Right lobe of liver (tissue), 6 donors: ENCODE measurements at regions not wholly inside any gene's neighbourhood (a gene's known extent, or its start where the extent isn't known, plus 50 kb on each side); places are given as distances from the start of the nearest gene placed in this dataset.
"Not testable (repeated sequence)": the region's sequence is repeated elsewhere in the genome, so short reads cannot be mapped to it uniquely, and the experiment has no call there.

Experiments used
- ATAC-seq, 4 donors: fragments of 200-7000 bp; cut with Tn5 transposase; one replicate each; pipeline ENCODE4 v1.9.1; 2020; ENCODE audit warnings: mild to moderate bottlenecking in 4 of 4, moderate library complexity in 4 of 4
- DNase-seq, 3 donors: peaks; one replicate each; pipeline ENCODE4 v3.0.0-alpha.2; 2020
- H3K27ac ChIP-seq, 3 donors: fragments of 200-600 bp; one replicate each; pipeline ENCODE4 v1.8.0; 2022
- H3K27me3 ChIP-seq, 2 donors: fragments of 200-600 bp; one replicate each; pipeline ENCODE4 v1.8.0; 2022
- H3K36me3 ChIP-seq, 4 donors: fragments of 200-600 bp; sonication (generic) in 1 of 4; one replicate each; pipeline versions ENCODE4 v1.5.1 to v1.8.0; 2017 to 2022; ENCODE audit warnings: control low read depth in 1 of 4
- H3K4me1 ChIP-seq, 4 donors: fragments of 200-600 bp; sonication (generic) in 1 of 4; one replicate each; pipeline versions ENCODE4 v1.5.1 to v1.8.0; 2017 to 2022; ENCODE audit warnings: control low read depth in 1 of 4
- H3K4me3 ChIP-seq, 3 donors: fragments of 200-600 bp; one replicate each; pipeline ENCODE4 v1.8.0; 2022
- H3K9me3 ChIP-seq, 4 donors: fragments of 200-600 bp; sonication (generic) in 1 of 4; one replicate each; pipeline versions ENCODE4 v1.5.1 to v1.8.0; 2017 to 2022; ENCODE audit warnings: control low read depth in 1 of 4
- POLR2A ChIP-seq: fragments of 450-650 bp; IDR thresholded peaks from one replicate; pipeline ENCODE4 v1.6.1; 2017; ENCODE audit warnings: antibody characterized with exemption, mild to moderate bottlenecking
- WGBS: methylation state at CpG from one replicate; pipeline ENCODE4 v1.1.6; 2018; ENCODE audit warnings: low coverage, low lambda C conversion rate; ENCODE audit not compliant: insufficient coverage; ENCODE audit errors: missing lambda C conversion rate; 5-methylcytosine and 5-hydroxymethylcytosine counted together
- intact Hi-C, 2 donors: fragments of 100-400 bp; cut with DNase I; formaldehyde crosslinking; loops; one replicate each; pipeline versions ENCODE4 v1.11.2 to v1.14.1; 2022
- TF ChIP-seq, protein P1 (sequence below), 4 donors: fragments of 200-600 bp in 3 of 4; fragments of 450-650 bp in 1 of 4; IDR thresholded peaks; one replicate each; pipeline versions ENCODE4 v1.5.1 to v1.8.0; 2016 to 2022; ENCODE audit warnings: antibody characterized with exemption in 4 of 4, mild to moderate bottlenecking in 2 of 4
- donor health status: DM: no; HTN: yes; CAD: no.
- donor health status: DM: no; HTN: no; CAD: no.
- donor health status: DM: no; HTN: no; CAD: no.
- donor health status: DM: no; HTN: yes; CAD: no.
- donor health status: DM: no; HTN: yes; CAD: no.

DNA sequence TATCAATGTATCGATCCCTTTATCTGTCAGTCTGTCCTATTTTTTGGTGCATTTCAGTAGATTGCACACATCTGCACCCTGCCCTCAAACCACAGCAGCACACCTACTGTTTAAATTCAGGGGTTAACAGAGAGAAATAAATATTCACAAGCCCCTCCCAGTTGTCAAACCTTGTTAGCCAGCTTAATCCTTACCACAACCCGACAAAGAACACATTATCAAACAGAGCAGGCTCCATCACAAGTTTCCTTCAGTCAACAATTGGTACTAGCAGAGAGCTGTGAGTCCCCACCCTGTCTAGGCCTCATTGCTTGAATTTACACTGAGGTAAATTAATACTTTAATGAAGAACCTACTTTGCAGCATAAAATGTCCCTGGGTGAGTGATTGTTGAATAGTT is 249.8 kb downstream of the FNDC1 start:
- no peaks in the 10 kb centered on the region for H3K27me3 ChIP-seq
- ATAC-seq, result no peak
- DNase-seq, result no peak
- WGBS, result 66% methylated on average over 2 of the region's 2 CpGs
- H3K9me3 ChIP-seq, result peaks cover 0 to 7% (median 0%) of the 10 kb centered on the region in 4 donors
- no peak for TF ChIP-seq POLR2A
- TF ChIP-seq, protein P1, sequence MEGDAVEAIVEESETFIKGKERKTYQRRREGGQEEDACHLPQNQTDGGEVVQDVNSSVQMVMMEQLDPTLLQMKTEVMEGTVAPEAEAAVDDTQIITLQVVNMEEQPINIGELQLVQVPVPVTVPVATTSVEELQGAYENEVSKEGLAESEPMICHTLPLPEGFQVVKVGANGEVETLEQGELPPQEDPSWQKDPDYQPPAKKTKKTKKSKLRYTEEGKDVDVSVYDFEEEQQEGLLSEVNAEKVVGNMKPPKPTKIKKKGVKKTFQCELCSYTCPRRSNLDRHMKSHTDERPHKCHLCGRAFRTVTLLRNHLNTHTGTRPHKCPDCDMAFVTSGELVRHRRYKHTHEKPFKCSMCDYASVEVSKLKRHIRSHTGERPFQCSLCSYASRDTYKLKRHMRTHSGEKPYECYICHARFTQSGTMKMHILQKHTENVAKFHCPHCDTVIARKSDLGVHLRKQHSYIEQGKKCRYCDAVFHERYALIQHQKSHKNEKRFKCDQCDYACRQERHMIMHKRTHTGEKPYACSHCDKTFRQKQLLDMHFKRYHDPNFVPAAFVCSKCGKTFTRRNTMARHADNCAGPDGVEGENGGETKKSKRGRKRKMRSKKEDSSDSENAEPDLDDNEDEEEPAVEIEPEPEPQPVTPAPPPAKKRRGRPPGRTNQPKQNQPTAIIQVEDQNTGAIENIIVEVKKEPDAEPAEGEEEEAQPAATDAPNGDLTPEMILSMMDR (IDR thresholded peaks at IDR 0.05), result no peak
- no peak overlapping the region for H3K27ac ChIP-seq
- no peak overlapping the region for H3K4me3 ChIP-seq
- peaks cover 0 to 6% (median 3%) of the 10 kb centered on the region in 4 donors for H3K4me1 ChIP-seq
- intact Hi-C loops, result no loop called here
- no peaks in the 10 kb centered on the region for H3K36me3 ChIP-seq

DNA sequence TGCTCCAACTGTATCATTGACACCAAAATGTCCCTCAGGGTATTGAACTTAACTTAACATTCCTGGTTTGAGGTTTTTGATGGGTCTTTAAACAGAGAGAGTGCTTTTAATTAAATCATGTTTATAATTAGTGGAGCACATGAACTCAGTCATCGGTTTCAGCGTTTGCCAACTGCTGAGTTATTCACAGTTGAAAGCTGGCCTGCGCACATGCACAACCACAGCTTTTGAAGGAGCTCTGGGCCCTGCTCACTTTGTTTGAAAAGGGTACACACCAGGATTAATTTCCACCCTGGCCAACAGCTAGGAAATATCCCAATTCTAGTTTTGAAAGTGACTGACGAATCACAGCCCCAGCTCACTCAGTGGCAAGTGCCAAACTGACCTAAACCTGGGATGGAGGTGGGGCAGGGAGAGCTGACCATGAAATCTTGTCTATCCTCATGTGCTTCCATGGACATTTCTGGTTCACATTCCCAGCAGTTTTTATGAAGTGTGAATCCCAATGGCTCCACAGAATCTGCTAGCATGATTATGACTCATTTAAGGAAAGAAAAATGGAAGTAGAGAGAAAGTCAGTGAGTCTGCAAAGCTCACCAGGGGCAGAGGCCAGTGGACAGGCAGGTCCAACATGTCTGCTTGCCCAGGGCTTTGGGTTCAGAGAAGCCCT is 247.8 kb downstream of the FNDC1 start:
- Histone ChIP-seq H3K27ac (no peak overlapping the region), H3K9me3 (peaks cover 0 to 7% (median 0%) of the 10 kb centered on the region in 4 donors), H3K4me1 (peaks cover 0 to 9% (median 4%) of the 10 kb centered on the region in 4 donors), H3K27me3 (no peaks in the 10 kb centered on the region), H3K36me3 (no peaks in the 10 kb centered on the region), H3K4me3 (no peak overlapping the region)
- WGBS, result 71% methylated on average over 4 of the region's 4 CpGs
- intact Hi-C loops, result no loop called here
- TF ChIP-seq, protein P1 (IDR thresholded peaks at IDR 0.05), result no peak
- no peak for TF ChIP-seq POLR2A
- ATAC-seq (no peak), DNase-seq (no peak)

DNA sequence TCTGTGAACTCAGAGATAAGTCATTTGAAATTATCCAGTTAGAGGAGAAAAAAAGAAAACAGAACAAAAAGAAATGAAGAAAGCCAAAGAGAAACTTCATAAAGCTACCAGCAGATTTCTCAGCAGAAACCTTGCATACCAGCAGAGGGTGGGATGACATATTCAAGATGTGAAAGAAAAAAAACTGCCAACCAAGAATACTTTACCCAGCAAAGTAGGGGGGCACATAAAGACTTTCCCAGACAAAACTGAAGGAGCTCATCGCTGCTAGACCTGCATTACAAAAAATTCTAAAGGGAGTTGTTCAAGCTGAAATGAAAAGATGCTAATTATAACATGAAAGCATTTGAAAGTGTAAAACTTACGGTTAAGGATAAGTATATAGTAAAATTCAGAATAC is 246.3 kb downstream of the FNDC1 start:
- TF ChIP-seq POLR2A, result no peak
- TF ChIP-seq, protein P1 (IDR thresholded peaks at IDR 0.05), result no peak
- no peak for ATAC-seq
- no peak for DNase-seq
- WGBS, result 83% methylated on average over 2 of the region's 2 CpGs
- intact Hi-C loops, result no loop called here
- Histone ChIP-seq H3K4me1 (peaks cover 0 to 9% (median 4%) of the 10 kb centered on the region in 4 donors), H3K9me3 (peaks cover 0 to 7% (median 0%) of the 10 kb centered on the region in 4 donors), H3K27me3 (no peaks in the 10 kb centered on the region), H3K36me3 (no peaks in the 10 kb centered on the region), H3K27ac (peak overlapping the region in 2 of 3 donors; percentile 58 to 77), H3K4me3 (no peak overlapping the region)

DNA sequence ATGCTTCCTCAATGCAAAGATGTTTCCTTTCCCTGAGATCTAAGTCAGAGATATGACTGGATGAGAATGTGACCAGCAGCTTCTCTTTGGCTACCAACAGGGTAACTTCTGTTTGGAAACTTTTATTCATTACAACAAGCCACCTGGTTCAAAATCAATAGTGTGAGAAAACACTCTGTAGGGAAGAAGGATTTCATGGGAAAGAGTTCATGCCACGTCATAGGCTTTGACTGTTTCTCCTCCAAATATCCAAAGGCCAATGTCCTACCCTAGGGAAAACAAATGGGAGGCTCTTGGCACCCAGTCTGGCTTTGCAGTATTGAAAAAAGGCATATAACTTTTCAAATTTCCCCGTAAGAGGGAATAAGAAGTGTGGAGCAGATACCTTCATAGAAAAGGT is 245.5 kb downstream of the FNDC1 start:
- DNase-seq (peak in 1 of 3 donors; percentile 77), ATAC-seq (peak; percentile 95 to 98 (median 96))
- intact Hi-C loops, result no loop called here
- 33% methylated on average over 2 of the region's 2 CpGs for whole genome bisulfite sequencing
- no peak overlapping the region for H3K4me3 ChIP-seq
- H3K4me1 ChIP-seq, result peaks cover 0 to 9% (median 4%) of the 10 kb centered on the region in 4 donors
- H3K9me3 ChIP-seq, result peaks cover 0 to 7% (median 0%) of the 10 kb centered on the region in 4 donors
- no peaks in the 10 kb centered on the region for H3K27me3 ChIP-seq
- no peak for TF ChIP-seq POLR2A
- TF ChIP-seq, protein P1 (IDR thresholded peaks at IDR 0.05), result no peak
- no peaks in the 10 kb centered on the region for H3K36me3 ChIP-seq
- peak overlapping the region in 2 of 3 donors; percentile 58 to 77 for H3K27ac ChIP-seq

DNA sequence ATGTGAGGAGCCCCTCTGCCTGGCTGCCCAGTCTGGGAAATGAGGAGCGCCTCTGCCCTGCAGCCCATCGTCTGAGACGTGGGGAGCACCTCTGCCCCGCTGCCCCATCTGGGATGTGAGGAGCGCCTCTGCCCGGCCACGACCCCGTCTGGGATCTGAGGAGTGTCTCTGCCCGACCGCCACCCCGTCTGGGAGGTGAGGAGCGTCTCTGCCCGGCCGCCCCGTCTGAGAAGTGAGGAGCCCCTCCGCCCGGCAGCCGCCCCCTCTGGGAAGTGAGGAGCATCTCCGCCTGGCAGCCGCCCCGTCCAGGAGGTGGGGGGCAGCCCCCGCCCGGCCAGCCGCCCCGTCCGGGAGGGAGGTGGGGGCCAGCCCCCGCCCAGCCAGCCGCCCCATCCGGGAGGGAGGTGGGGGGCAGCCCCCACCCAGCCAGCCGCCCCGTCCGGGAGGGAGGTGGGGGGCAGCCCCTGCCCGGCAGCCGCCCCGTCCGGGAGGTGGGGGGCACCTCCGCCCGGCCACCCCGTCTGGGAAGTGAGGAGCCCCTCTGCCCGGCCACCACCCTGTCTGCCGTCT is 238.1 kb downstream of the FNDC1 start:
- H3K36me3 ChIP-seq, H3K4me1 ChIP-seq, DNase-seq, H3K9me3 ChIP-seq, intact Hi-C loops, H3K27ac ChIP-seq, ATAC-seq, H3K4me3 ChIP-seq, H3K27me3 ChIP-seq: not testable (repeated sequence)
- no CpG with 5 or more reads among the region's 41 CpGs for WGBS
